ENCODE measurements at regions not wholly inside any gene's neighbourhood (a gene's known extent, or its start where the extent isn't known, plus 50 kb on each side); places are given as distances from the start of the nearest gene placed in this dataset.

GRCh38 chr11:45532546-45532945 is 132.9 kb downstream of the CHST1 start:
- TF ChIP-seq CTCF (conservative IDR thresholded peaks at IDR 0.05) (no peak), ZFX (IDR thresholded peaks at IDR 0.05) (no peak)

Measured in C4-2B (cell line).